Activated CD4-positive, alpha-beta T cell treated with anti-CD3 and anti-CD28 coated beads, Interleukin-2, amount 50 U/mL, for 4 hours (primary cell): ENCODE measurements at regions not wholly inside any gene's neighbourhood (a gene's known extent, or its start where the extent isn't known, plus 50 kb on each side); places are given as distances from the start of the nearest gene placed in this dataset.

ENCODE experiments used
- DNase-seq, 2 experiments: peaks; one replicate each; pipeline ENCODE4 v3.0.0-alpha.2; 2020

- DNase-seq = no peak
These were observed 402.1 kb downstream of the PDCD6IP start for GRCh38 chr3:34200576-34200975.

- no peak for DNase-seq
These were observed 404.5 kb downstream of the PDCD6IP start for GRCh38 chr3:34202975-34203374.

DNA sequence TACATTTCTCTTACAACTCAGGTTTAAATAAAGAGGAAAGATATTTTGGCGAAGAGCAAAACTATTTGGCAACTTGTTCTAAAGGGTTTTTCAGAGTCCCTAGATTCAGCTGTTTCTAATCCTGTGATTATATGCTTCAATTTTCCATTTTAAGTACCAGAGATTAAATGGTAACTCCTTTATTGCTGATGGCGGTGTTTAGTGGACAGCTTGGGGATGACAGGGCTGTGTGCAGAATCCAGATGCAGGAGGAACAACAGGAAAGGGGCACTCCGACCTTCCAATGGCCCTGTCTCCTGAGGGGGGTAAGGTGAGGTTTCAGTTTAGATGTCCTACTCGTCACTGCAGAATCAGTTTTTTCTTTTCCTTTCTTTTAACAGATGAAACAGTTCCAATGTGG lies 405.0 kb downstream of the PDCD6IP start:
- no peak for DNase-seq

DNA sequence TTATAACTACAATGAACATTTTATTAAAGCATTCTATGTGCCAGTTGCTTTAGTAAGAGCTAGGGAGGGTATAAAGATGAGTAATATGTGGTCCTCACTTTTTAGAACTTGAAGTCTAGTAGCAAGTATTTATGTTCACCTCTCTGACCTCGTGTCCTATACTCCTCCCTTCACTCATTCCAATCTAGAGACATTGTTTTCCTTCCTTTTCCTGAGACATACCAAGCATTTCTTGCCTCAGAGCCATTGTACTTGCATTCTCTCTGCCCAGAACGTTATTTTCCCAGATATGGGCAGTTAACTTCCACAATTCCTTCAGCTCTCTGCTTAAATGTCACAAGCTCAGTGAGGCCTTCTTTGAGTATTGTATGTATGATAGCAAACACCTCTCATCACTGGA lies 408.6 kb downstream of the PDCD6IP start:
- DNase-seq = no peak

GRCh38 chr3:34207806-34208205 lies 409.4 kb downstream of the PDCD6IP start:
- no peak for DNase-seq

DNA sequence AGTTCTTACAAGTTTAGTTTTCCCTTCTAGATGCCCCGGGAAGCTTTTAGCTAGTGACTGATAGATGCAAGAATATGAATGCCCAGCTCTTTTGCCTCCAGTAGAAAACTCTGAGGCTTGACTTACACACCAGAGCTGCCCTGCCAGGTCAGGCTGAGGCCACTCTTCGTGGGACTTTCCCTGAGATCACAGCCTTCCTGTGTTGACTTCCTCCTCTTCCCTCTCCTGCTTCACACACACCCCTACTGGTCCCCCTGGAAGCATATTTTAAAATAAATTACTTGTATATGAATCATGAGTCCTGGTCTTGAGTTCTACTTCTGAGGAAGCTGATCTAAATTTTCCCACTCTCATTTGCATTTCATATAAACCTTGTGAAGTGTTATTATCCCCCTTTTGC lies 413.7 kb downstream of the PDCD6IP start:
- DNase-seq = no peak

GRCh38 chr3:34212656-34213055 lies 414.2 kb downstream of the PDCD6IP start:
- no peak for DNase-seq

GRCh38 chr3:34213478-34213877 lies 415.0 kb downstream of the PDCD6IP start:
- DNase-seq = no peak

DNA sequence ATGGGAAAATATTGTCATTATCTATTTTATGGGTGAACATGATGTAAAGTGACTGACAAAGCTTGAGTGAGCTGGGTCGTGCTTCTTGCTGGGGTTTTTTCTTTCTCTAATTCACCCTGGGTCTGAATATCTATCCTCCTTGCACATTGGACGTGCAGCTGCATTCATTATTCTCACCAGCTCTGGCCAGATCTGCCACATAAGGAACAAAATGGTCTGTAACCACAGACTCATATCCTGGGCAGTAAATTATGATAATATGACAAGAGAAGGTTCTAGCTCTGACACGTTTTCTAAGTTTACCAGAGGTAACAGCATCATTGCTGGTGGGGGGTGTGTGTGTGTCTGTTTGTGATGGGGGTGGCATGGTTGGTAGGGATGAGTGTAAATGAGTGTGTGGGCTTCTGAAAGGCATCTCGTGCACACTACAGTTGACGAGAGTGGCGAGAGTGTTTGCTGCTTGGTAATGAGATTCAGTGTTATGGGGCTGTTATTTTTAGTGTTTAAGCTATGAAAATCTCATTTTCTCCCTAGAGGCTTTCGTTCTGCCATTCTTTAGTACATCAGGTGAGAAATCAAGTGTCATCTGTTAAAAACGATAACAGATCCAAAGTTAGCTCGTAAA lies 418.4 kb downstream of the PDCD6IP start:
- DNase-seq = no peak

DNA sequence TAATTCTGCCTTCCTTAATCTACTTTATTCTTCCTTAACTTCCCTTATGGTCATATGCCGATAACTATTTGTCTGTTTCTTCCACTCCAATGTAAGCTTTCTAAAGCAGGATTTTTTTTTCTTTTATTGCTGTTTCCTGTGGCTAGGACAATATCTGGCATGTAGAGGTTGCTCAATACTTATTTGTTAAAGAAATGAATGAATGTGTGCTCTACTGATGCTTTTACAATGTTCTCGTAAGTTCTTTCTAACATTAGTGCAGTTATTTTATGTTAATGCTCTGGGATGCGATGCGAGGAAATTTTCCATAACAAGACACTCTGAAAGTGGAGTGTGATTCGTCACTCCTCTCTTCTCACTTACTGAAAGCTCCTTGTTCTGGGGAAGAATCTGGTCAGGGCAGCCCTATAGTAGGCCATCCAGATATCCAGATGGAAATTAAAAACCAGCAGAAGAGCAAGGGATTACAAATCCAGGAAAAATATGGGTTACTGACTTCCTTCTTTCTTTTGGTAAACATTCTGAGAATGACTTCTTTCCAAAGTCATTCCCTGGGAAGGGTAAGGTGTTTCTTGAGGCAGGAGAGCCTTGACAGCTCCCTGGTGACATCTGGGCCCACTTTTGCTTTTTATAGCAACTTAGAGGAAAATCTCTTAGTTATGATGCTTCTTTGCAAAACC lies 420.4 kb downstream of the PDCD6IP start:
- DNase-seq = no peak

GRCh38 chr3:34219556-34219955 lies 421.1 kb downstream of the PDCD6IP start:
- DNase-seq = no peak

DNA sequence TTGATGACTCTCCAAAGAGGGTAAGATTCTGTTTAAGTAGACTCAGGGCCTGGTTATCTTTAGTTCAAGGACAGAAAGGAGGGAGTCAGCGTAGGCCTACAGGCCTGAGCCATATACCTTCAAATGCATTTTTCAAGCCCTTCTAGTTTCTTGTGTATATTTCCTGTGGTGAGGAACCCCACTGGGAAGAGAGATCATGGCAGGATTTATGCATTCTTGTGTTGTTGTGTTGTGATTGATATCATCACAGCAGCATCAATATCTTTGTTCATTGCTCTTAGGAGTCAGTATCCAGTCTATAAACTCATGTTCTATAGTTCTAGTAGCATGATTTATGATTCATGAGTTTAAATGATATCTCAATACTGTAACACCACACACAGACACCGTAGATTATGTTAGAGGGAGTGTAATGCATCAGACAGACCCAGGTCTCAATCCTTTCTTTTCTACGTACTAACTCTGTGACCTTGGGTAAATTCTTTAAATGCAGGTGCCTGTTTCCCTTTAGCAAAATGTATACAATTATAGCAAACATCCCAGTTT lies 427.5 kb downstream of the PDCD6IP start:
- DNase-seq = no peak

GRCh38 chr3:34229876-34230275 lies 431.4 kb downstream of the PDCD6IP start:
- no peak for DNase-seq

DNA sequence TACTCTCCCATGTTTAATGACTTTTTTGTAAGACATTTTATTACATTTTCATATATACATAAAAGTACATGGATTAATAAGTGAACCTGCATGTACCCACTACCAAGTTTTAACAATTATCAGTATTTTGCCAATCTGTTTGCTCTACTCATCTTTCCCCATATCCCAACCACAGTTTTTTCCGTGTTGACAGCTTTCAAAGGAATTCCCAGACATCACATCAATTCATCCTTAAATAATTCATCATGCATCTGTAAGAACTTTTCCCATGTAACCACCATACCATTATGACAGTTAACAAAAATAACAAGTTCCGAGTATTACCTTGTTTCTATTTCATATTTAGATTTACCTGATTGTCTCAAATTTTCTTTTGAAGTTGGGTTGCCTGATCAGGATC lies 436.7 kb downstream of the PDCD6IP start:
- DNase-seq = no peak

DNA sequence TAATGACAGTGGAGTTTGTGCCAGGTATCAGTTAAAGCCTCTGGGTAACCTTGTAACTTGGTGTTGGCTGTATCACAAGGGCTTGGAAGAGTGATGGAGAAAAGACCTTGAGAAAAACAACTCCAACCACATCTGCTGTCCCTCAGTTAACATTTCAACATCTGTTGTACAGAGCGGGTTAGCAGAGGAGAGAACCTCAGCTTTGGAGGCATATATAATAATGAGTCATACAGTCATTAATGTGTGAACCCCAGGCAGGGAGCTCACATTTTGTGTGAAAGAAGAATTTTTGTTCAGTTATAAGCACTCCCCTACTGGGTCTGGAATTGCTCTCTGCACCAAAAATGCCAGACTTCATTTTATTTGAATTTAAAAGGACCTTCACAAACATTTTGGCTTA lies 439.5 kb downstream of the PDCD6IP start:
- DNase-seq = no peak

GRCh38 chr3:34238407-34238806 lies 440.0 kb downstream of the PDCD6IP start:
- DNase-seq = no peak

GRCh38 chr3:34239287-34239686 lies 440.9 kb downstream of the PDCD6IP start:
- no peak for DNase-seq

DNA sequence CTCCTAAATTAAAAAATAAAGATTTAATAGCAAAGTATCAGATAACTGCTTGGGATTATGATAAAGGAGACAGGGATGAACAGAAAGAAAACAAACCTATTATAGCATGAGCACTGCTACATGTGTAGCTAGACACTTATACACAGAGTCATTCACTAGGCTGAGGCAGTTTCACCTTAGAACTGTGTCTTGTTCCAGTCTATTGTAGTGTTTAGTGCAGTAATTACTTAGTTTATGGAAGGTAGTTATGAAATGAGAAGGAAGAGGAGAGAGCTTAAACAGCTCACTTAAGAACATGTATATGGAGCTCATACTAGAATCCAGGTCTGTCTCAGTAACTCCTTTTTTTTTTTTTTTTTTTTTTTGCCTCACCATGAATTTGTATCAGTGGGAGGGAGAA lies 441.4 kb downstream of the PDCD6IP start:
- DNase-seq = no peak

- DNase-seq = no peak
These were observed 449.0 kb downstream of the PDCD6IP start for GRCh38 chr3:34247401-34247800.

DNA sequence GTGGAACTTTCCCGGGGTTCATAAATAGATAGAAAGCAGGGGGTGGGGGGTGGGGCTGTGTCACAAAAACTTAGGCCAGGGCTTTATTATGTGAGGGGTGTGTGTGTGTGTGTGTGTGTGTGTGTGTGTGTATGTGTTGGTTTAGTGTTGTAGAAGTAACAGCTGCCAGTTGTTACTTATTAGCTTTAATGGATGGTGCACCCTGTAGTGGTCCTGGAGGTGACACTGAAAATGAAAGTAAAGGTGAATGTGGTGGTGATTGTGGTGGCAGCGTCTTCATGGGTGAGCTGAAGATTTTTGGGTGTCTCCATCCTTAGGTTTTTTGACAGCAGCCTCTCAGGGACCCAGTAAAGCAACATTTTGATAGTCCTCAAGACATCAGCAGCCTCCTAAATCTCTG lies 449.9 kb downstream of the PDCD6IP start:
- no peak for DNase-seq

DNA sequence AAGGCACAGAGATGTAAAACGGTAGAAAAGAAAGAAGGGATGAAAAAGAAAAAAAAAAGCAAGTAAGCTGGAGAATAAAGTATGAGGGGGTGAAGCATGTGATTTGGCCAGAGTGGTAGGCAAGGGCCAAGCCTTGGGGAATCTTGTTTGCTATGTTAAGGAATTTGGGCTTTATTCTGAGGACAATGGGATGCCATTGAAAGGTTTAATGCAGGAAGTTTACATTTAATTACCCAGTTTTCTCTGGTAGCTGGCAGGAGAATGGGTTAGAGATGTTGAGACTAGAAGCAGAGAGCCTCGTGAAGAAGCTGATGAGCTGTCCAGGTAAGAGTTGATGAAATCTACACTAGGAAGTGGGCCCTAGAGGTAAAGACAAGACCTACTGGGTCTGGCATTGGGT lies 455.9 kb downstream of the PDCD6IP start:
- DNase-seq = no peak

DNA sequence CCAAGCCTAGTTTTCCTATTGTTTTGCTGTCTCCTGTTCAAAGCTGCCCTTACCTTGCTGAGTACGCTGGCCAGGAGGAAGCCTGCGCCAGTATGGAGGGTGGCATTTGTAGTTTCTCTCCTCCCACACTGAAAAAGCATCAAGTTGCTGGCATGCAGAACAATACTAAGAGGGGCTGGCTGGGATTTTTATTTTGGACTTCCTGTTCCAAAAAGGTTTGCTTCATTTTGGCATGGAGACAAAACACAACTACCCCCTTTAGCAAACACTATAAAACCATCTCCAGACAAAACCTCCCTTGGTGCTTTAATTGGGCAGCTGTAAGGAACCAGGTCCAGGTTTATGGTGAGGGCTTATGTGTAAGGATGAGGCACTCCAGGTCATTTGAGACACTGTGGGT lies 457.6 kb downstream of the PDCD6IP start:
- DNase-seq = no peak

DNA sequence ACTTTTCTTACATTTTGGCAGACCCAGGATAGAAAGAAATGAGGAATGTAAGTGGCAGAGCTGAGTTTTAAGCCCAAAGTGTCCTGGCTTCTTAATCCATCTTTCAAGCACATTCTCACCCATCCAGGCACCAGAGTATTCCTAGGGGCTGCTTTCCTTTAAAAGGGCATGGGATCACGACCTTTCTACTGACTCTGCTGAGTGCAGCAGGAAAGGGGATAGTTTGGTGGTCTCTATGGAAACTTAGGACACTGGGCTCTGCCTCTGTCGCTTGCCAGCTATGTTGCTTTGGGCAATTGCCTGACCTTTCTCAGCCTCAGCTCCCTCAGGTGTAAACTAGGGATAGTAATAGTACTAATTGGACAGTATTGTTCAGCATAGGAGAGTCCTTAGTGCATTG lies 458.4 kb downstream of the PDCD6IP start:
- DNase-seq = no peak

- DNase-seq = no peak
These were observed 460.0 kb downstream of the PDCD6IP start for GRCh38 chr3:34258271-34258998.
